Testis (tissue), 2 donors: ENCODE measurements at regions not wholly inside any gene's neighbourhood (a gene's known extent, or its start where the extent isn't known, plus 50 kb on each side); places are given as distances from the start of the nearest gene placed in this dataset.

ENCODE experiments used
- CTCF ChIP-seq, 3 experiments: fragments of 450-650 bp in 2 of 3; fragments of 200-600 bp in 1 of 3; sonication (generic) in 1 of 3; IDR thresholded peaks; one replicate each; pipeline ENCODE4 v1.5.1; 2016 to 2019; ENCODE audit warnings: antibody characterized with exemption in 3 of 3, mild to moderate bottlenecking in 2 of 3, moderate library complexity in 1 of 3
- POLR2A ChIP-seq: fragments of 450-650 bp; IDR thresholded peaks from one replicate; pipeline ENCODE4 v1.6.1; 2017; ENCODE audit warnings: antibody characterized with exemption, mild to moderate bottlenecking, moderate library complexity

- no peak for TF ChIP-seq CTCF (IDR thresholded peaks at IDR 0.05)
- TF ChIP-seq POLR2A: no peak
These were observed 1496.4 kb downstream of the RPA4 start for GRCh38 chrX:98380106-98380505.
